Ureter (tissue), 1 donor: ENCODE measurements at regions not wholly inside any gene's neighbourhood (a gene's known extent, or its start where the extent isn't known, plus 50 kb on each side); places are given as distances from the start of the nearest gene placed in this dataset.
"Not testable (repeated sequence)": the region's sequence is repeated elsewhere in the genome, so short reads cannot be mapped to it uniquely, and the experiment has no call there.

Experiments
- DNase-seq: peaks from one replicate; pipeline ENCODE4 v3.0.0-alpha.2; 2020; ENCODE audit warnings: low spot score
- donor health status: DM: yes; HTN: yes; CAD: no.

GRCh38 chr3:159364511-159364910 lies 562.7 kb downstream of the MFSD1 start:
- DNase-seq, result no peak

GRCh38 chr3:159366476-159366875 lies 564.6 kb downstream of the MFSD1 start:
- no peak for DNase-seq

- no peak for DNase-seq
Observed at GRCh38 chr3:159371961-159372360, 570.1 kb downstream of the MFSD1 start.

GRCh38 chr3:159378396-159379194 lies 576.7 kb downstream of the MFSD1 start:
- no peak for DNase-seq

- DNase-seq, result no peak
Observed at GRCh38 chr3:159380891-159381290, 579.0 kb downstream of the MFSD1 start.

GRCh38 chr3:159390656-159391212 lies 588.9 kb downstream of the MFSD1 start:
- DNase-seq, result no peak

GRCh38 chr3:159397683-159398082 lies 591.0 kb upstream of the IL12A start:
- not testable (repeated sequence) for DNase-seq

GRCh38 chr3:159401069-159401468 lies 587.6 kb upstream of the IL12A start:
- DNase-seq, result no peak

- not testable (repeated sequence) for DNase-seq
Observed at GRCh38 chr3:159409711-159410110, 578.9 kb upstream of the IL12A start.

- no peak for DNase-seq
Observed at GRCh38 chr3:159413319-159413718, 575.3 kb upstream of the IL12A start.

- DNase-seq, result no peak
Observed at GRCh38 chr3:159416856-159417255, 571.8 kb upstream of the IL12A start.

- DNase-seq, result no peak
Observed at GRCh38 chr3:159417761-159418160, 570.9 kb upstream of the IL12A start.

- DNase-seq, result no peak
Observed at GRCh38 chr3:159418571-159419526, 569.8 kb upstream of the IL12A start.

- DNase-seq, result no peak
Observed at GRCh38 chr3:159429702-159430101, 558.9 kb upstream of the IL12A start.

- DNase-seq, result no peak
Observed at GRCh38 chr3:159432682-159433340, 555.8 kb upstream of the IL12A start.

GRCh38 chr3:159439346-159439745 lies 549.3 kb upstream of the IL12A start:
- no peak for DNase-seq

- DNase-seq, result no peak
Observed at GRCh38 chr3:159441279-159441678, 547.4 kb upstream of the IL12A start.

- no peak for DNase-seq
Observed at GRCh38 chr3:159443266-159443665, 545.4 kb upstream of the IL12A start.

- DNase-seq, result no peak
Observed at GRCh38 chr3:159447841-159448240, 540.8 kb upstream of the IL12A start.

- DNase-seq, result no peak
Observed at GRCh38 chr3:159448902-159449301, 539.7 kb upstream of the IL12A start.

GRCh38 chr3:159451067-159451466 lies 537.6 kb upstream of the IL12A start:
- DNase-seq, result no peak

- no peak for DNase-seq
Observed at GRCh38 chr3:159451482-159451881, 537.2 kb upstream of the IL12A start.
